GM18867 (cell line): ENCODE measurements at regions not wholly inside any gene's neighbourhood (a gene's known extent, or its start where the extent isn't known, plus 50 kb on each side); places are given as distances from the start of the nearest gene placed in this dataset.

ENCODE experiments used
- ATAC-seq: cut with Tn5 transposase; IDR thresholded peaks from one replicate; pipeline ENCODE4 v1.9.1; 2021; ENCODE audit warnings: mild to moderate bottlenecking, moderate library complexity; ENCODE audit not compliant: unreplicated experiment

GRCh38 chr1:81634294-81634693 is 166.4 kb upstream of the ADGRL2 start:
- no peak for ATAC-seq

- no peak for ATAC-seq
Observed at GRCh38 chr1:81619156-81619555, 181.6 kb upstream of the ADGRL2 start.

GRCh38 chr1:81618376-81618775 is 182.4 kb upstream of the ADGRL2 start:
- ATAC-seq = no peak

GRCh38 chr1:81617308-81617967 is 183.3 kb upstream of the ADGRL2 start:
- ATAC-seq = no peak

GRCh38 chr1:81613803-81614202 is 186.9 kb upstream of the ADGRL2 start:
- no peak for ATAC-seq

- ATAC-seq = no peak
Observed at GRCh38 chr1:81607924-81608323, 192.8 kb upstream of the ADGRL2 start.

GRCh38 chr1:81607086-81607485 is 193.6 kb upstream of the ADGRL2 start:
- ATAC-seq = no peak

- no peak for ATAC-seq
Observed at GRCh38 chr1:81606656-81607055, 194.1 kb upstream of the ADGRL2 start.

GRCh38 chr1:81605023-81605422 is 195.7 kb upstream of the ADGRL2 start:
- no peak for ATAC-seq

GRCh38 chr1:81600878-81601622 is 199.7 kb upstream of the ADGRL2 start:
- ATAC-seq = peak; percentile 30

- no peak for ATAC-seq
Observed at GRCh38 chr1:81600363-81600762, 200.4 kb upstream of the ADGRL2 start.

- ATAC-seq = peak; percentile 72
Observed at GRCh38 chr1:81598623-81599022, 202.1 kb upstream of the ADGRL2 start.

- ATAC-seq = no peak
Observed at GRCh38 chr1:81597720-81598426, 202.9 kb upstream of the ADGRL2 start.

GRCh38 chr1:81596341-81596740 is 204.4 kb upstream of the ADGRL2 start:
- ATAC-seq = no peak

- ATAC-seq = no peak
Observed at GRCh38 chr1:81594206-81594605, 206.5 kb upstream of the ADGRL2 start.

GRCh38 chr1:81592233-81592632 is 208.5 kb upstream of the ADGRL2 start:
- ATAC-seq = no peak

- ATAC-seq = no peak
Observed at GRCh38 chr1:81590171-81590570, 210.6 kb upstream of the ADGRL2 start.

GRCh38 chr1:81588149-81588548 is 212.6 kb upstream of the ADGRL2 start:
- ATAC-seq = no peak

- ATAC-seq = no peak
Observed at GRCh38 chr1:81587426-81587825, 213.3 kb upstream of the ADGRL2 start.

GRCh38 chr1:81585371-81585770 is 215.4 kb upstream of the ADGRL2 start:
- no peak for ATAC-seq

GRCh38 chr1:81584398-81584797 is 216.3 kb upstream of the ADGRL2 start:
- ATAC-seq = no peak

GRCh38 chr1:81583878-81584277 is 216.9 kb upstream of the ADGRL2 start:
- no peak for ATAC-seq
